HepG2 (cell line): ENCODE measurements at regions not wholly inside any gene's neighbourhood (a gene's known extent, or its start where the extent isn't known, plus 50 kb on each side); places are given as distances from the start of the nearest gene placed in this dataset.

Experiments
- ATAC-seq: fragments of 200-7000 bp; cut with Tn5 transposase; 3 replicates; pipeline ENCODE4 v1.9.1; 2020; ENCODE audit warnings: mild to moderate bottlenecking, moderate library complexity
- BruUV-seq: library from RNA; stranded (reverse); fragments of 400-500 nt; replicated peaks from 2 replicates; lab custom pipeline; 2021; lab: Mats Ljungman, UMichigan
- CTCF ChIA-PET: fragments of 300-600 bp; formaldehyde crosslinking; extraction: SDS; loops from one replicate; lab custom pipeline; 2021; ENCODE audit warnings: low total read pairs, inconsistent platforms, low intra/inter-chr PET ratio; lab: Yijun Ruan, JAX
- POLR2A ChIA-PET: fragments of 350-600 bp; sonication (Branson Sonifier 250); formaldehyde crosslinking; loops from one replicate; lab custom pipeline; 2020; ENCODE audit warnings: antibody characterized with exemption, inconsistent platforms; lab: Yijun Ruan, JAX
- DNase-seq: peaks from one replicate; pipeline ENCODE4 v3.0.0-alpha.2; 2015; ENCODE audit warnings: low spot score
- FAIRE-seq: peaks from 3 replicates; lab custom pipeline; 2011; peaks lifted over from hg19 to GRCh38; lab: Jason Lieb, UNC
- H2AFZ ChIP-seq: one replicate; pipeline ENCODE4 v1.6.1; 2011; ENCODE audit warnings: low read length, inconsistent platforms
- H3K27ac ChIP-seq: fragments of 300-600 bp; 3 replicates; pipeline ENCODE4 v1.8.0; 2011; ENCODE audit warnings: mixed run types, mild to moderate bottlenecking, mixed read lengths, low read length, inconsistent platforms; ENCODE audit not compliant: insufficient read depth; ENCODE audit errors: extremely low read length
- H3K27me3 ChIP-seq, 2 experiments: fragments of 200-600 bp in 1 of 2; 2 replicates in 1 of 2; 3 replicates in 1 of 2; pipeline versions ENCODE4 v1.6.0 to v1.8.0; 2011; ENCODE audit warnings: low read length in 2 of 2, mild to moderate bottlenecking in 2 of 2, moderate library complexity in 2 of 2, inconsistent platforms in 1 of 2; ENCODE audit not compliant: insufficient read depth in 2 of 2, control insufficient read depth in 1 of 2
- H3K36me3 ChIP-seq, 2 experiments: fragments of 200-600 bp in 1 of 2; replicated peaks in 1 of 2; 2 replicates in 1 of 2; 3 replicates in 1 of 2; pipeline versions ENCODE4 v1.5.1 to v1.8.0; 2011; ENCODE audit warnings: low read length in 2 of 2, inconsistent platforms in 1 of 2; ENCODE audit not compliant: insufficient read depth in 2 of 2, control insufficient read depth in 1 of 2
- H3K4me1 ChIP-seq: 2 replicates; pipeline ENCODE4 v1.5.1; 2012; ENCODE audit warnings: low read length, inconsistent platforms; ENCODE audit not compliant: insufficient read depth
- H3K4me2 ChIP-seq: 2 replicates; pipeline ENCODE4 v1.6.0; 2011; ENCODE audit warnings: low read depth, low read length, inconsistent platforms
- H3K4me3 ChIP-seq, 3 experiments: fragments of 200-600 bp in 1 of 3; sonication (generic), shearing (Covaris generic) in 1 of 3; replicated peaks in 1 of 3; 2 replicates each; pipeline ENCODE4 v1.5.1; 2011 to 2016; ENCODE audit warnings: low read length in 3 of 3, inconsistent platforms in 2 of 3, low read depth in 2 of 3, mild to moderate bottlenecking in 2 of 3, control low read depth in 1 of 3, mixed read lengths in 1 of 3; ENCODE audit not compliant: insufficient read depth in 1 of 3
- H3K79me2 ChIP-seq: one replicate; pipeline ENCODE4 v1.6.1; 2011; ENCODE audit warnings: low read length, inconsistent platforms; ENCODE audit not compliant: insufficient read depth
- H3K9ac ChIP-seq: 2 replicates; pipeline ENCODE4 v1.6.0; 2011; ENCODE audit warnings: mild to moderate bottlenecking, low read depth, low read length, inconsistent platforms; ENCODE audit not compliant: insufficient read depth
- H3K9me3 ChIP-seq: 2 replicates; pipeline ENCODE4 v1.5.1; 2012; ENCODE audit warnings: mild to moderate bottlenecking, low read length
- H4K20me1 ChIP-seq: 2 replicates; pipeline ENCODE4 v1.6.0; 2011; ENCODE audit warnings: inconsistent platforms, mild to moderate bottlenecking, low read length, moderate library complexity; ENCODE audit not compliant: insufficient read depth
- ATF4 ChIP-seq, 2 experiments: fragments of 450-650 bp in 1 of 2; sonication (generic) in 1 of 2; formaldehyde crosslinking; IDR thresholded peaks; 2 replicates each; pipeline versions ENCODE4 v1.5.0 to v1.8.0; 2020 to 2022; ENCODE audit warnings: mild to moderate bottlenecking in 1 of 2, missing genetic modification reagents in 1 of 2
- ATF5 ChIP-seq: sonication (generic); formaldehyde crosslinking; IDR thresholded peaks from 2 replicates; pipeline ENCODE4 v1.4.0; 2020; ENCODE audit warnings: mild to moderate bottlenecking, low read depth, missing genetic modification reagents
- EP300 ChIP-seq, 3 experiments: sonication (generic) in 1 of 3; formaldehyde crosslinking in 1 of 3; IDR thresholded peaks; 2 replicates each; pipeline versions ENCODE4 v1.5.1 to v1.6.1; 2011 to 2020; ENCODE audit warnings: low read depth in 2 of 3, low read length in 2 of 3, borderline replicate concordance in 1 of 3, improper control_type of control experiment in 1 of 3, mild to moderate bottlenecking in 1 of 3, missing genetic modification reagents in 1 of 3, moderate library complexity in 1 of 3
- GATA4 ChIP-seq: sonication (generic); IDR thresholded peaks from 2 replicates; pipeline ENCODE4 v1.6.1; 2016; ENCODE audit warnings: antibody characterized with exemption, low read depth, borderline replicate concordance
- HDAC2 ChIP-seq: sonication (generic); formaldehyde crosslinking; IDR thresholded peaks from 2 replicates; pipeline ENCODE4 v1.4.0; 2020; ENCODE audit warnings: missing genetic modification reagents
- NPAS2 ChIP-seq: sonication (generic); formaldehyde crosslinking; IDR thresholded peaks from 2 replicates; pipeline ENCODE4 v1.8.0; 2022; ENCODE audit warnings: mild to moderate bottlenecking, missing genetic modification reagents, borderline replicate concordance
- PAF1 ChIP-seq: IDR thresholded peaks from 2 replicates; pipeline ENCODE4 v1.6.1; 2016; ENCODE audit warnings: missing genetic modification reagents, missing compliant biosample characterization
- PAX8 ChIP-seq: sonication (generic); formaldehyde crosslinking; IDR thresholded peaks from 2 replicates; pipeline ENCODE4 v1.8.0; 2022; ENCODE audit warnings: mild to moderate bottlenecking, missing genetic modification reagents, borderline replicate concordance
- RNF2 ChIP-seq: fragments of 450-650 bp; conservative IDR thresholded peaks from 2 replicates; pipeline ENCODE4 v1.6.1; 2016; ENCODE audit warnings: low read depth
- RORA ChIP-seq: sonication (generic); formaldehyde crosslinking; IDR thresholded peaks from 2 replicates; pipeline ENCODE4 v1.5.0; 2020; ENCODE audit warnings: mild to moderate bottlenecking, missing genetic modification reagents, moderate library complexity
- SOX6 ChIP-seq, 2 experiments: fragments of 450-650 bp in 1 of 2; sonication (generic) in 1 of 2; formaldehyde crosslinking in 1 of 2; IDR thresholded peaks; 2 replicates each; pipeline versions ENCODE4 v1.4.0 to v1.6.1; 2017 to 2020; ENCODE audit warnings: antibody characterized with exemption in 1 of 2, mild to moderate bottlenecking in 1 of 2, missing genetic modification reagents in 1 of 2
- TBL1XR1 ChIP-seq: fragments of 150-350 bp; IDR thresholded peaks from 2 replicates; pipeline ENCODE4 v1.6.1; 2014; ENCODE audit warnings: borderline replicate concordance, low read length; ENCODE audit not compliant: partially characterized antibody
- ZBTB43 ChIP-seq: sonication (generic); formaldehyde crosslinking; conservative IDR thresholded peaks from 2 replicates; pipeline ENCODE4 v1.4.0; 2020; ENCODE audit warnings: missing genetic modification reagents
- ZFP90 ChIP-seq: sonication (generic); formaldehyde crosslinking; IDR thresholded peaks from 2 replicates; pipeline ENCODE4 v1.8.0; 2022; ENCODE audit warnings: missing genetic modification reagents, mild to moderate bottlenecking, inconsistent platforms, borderline replicate concordance
- ZNF160 ChIP-seq: sonication (generic); formaldehyde crosslinking; IDR thresholded peaks from 2 replicates; pipeline ENCODE4 v1.8.0; 2022; ENCODE audit warnings: mild to moderate bottlenecking, inconsistent platforms, missing genetic modification reagents
- ZNF207 ChIP-seq: fragments of 450-650 bp; IDR thresholded peaks from 2 replicates; pipeline ENCODE4 v1.6.1; 2016; ENCODE audit warnings: antibody characterized with exemption, borderline replicate concordance
- ZNF264 ChIP-seq: sonication (generic); formaldehyde crosslinking; IDR thresholded peaks from 2 replicates; pipeline ENCODE4 v1.4.0; 2020; ENCODE audit warnings: missing genetic modification reagents
- WGBS: methylation state at CpG from one replicate; pipeline ENCODE4 v1.1.6; 2017; ENCODE audit warnings: low lambda C conversion rate; 5-methylcytosine and 5-hydroxymethylcytosine counted together
- in situ Hi-C: cut with HindIII; loops from 2 replicates; pipeline ENCODE4 v1.10.0; 2017; ENCODE audit warnings: low pct_unique_long_range_greater_than_20kb; ENCODE audit not compliant: extremely low pct_ligation_motif_present
- intact Hi-C: fragments of 100-400 bp; cut with micrococcal nuclease; formaldehyde crosslinking; loops from one replicate; pipeline ENCODE4 v1.10.0; 2022; ENCODE audit not compliant: unreplicated experiment
- TF ChIP-seq, protein P1 (sequence below): sonication (generic); formaldehyde crosslinking; IDR thresholded peaks from 2 replicates; pipeline ENCODE4 v1.8.1; 2023; ENCODE audit warnings: mild to moderate bottlenecking, inconsistent platforms, moderate library complexity, missing genetic modification reagents, borderline replicate concordance
- TF ChIP-seq, protein P2 (sequence below): sonication (generic); formaldehyde crosslinking; IDR thresholded peaks from 2 replicates; pipeline ENCODE4 v1.4.0; 2020; ENCODE audit warnings: missing genetic modification reagents

DNA sequence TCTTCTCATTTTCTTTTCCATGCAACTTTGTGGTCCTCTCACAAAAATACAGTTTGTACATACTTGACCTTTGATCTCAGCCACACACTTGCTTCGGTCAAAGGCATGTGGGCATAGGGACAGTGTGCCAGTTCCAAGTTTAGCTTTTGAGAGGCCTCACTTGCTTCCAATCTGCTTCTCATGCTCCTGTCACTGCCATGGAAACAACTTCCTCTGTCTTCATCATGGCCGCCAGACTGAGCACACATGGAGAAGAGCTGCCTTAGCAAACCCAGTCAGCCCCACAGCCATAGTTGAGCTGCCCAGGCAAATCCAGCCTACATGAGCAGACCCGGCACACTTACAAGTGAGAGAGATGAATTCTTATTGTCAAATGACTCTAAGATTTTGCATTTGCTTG is 138.2 kb upstream of the TUSC1 start:
- Histone ChIP-seq H3K4me3 (no peak overlapping the region), H3K79me2 (no peaks in the 10 kb centered on the region), H3K4me1 (no peaks in the 10 kb centered on the region), H3K4me2 (no peak overlapping the region), H3K27ac (no peak overlapping the region), H3K36me3 (no peaks in the 10 kb centered on the region), H3K9me3 (peaks cover 30% of the 10 kb centered on the region), H2AFZ (no peak overlapping the region), H4K20me1 (no peaks in the 10 kb centered on the region), H3K27me3 (no peaks in the 10 kb centered on the region), H3K9ac (no peak overlapping the region)
- no TSS peak for BruUV-seq
- intact Hi-C loops, result no loop called here
- POLR2A ChIA-PET, result no interaction called here
- DNase-seq (no peak), FAIRE-seq (no peak), ATAC-seq (no peak)
- CTCF ChIA-PET, result no interaction called here
- in situ Hi-C loops, result no loop called here
- 33% methylated on average over 3 of the region's 3 CpGs for WGBS
- TF ChIP-seq ZBTB43 (CRISPR knock-in tag) (no peak), PAF1 (CRISPR knock-in tag) (no peak), ATF5 (CRISPR knock-in tag) (no peak), HDAC2 (CRISPR knock-in tag) (no peak), ZNF160 (no peak), SOX6 (IDR thresholded peaks at IDR 0.05) (no peak), SOX6 (CRISPR knock-in tag; IDR thresholded peaks at IDR 0.05) (no peak), EP300 (IDR thresholded peaks at IDR 0.05; ENCODE audit: low read depth in 2 of 2, low read length in 2 of 2) (no peak), EP300 (CRISPR knock-in tag; IDR thresholded peaks at IDR 0.05; ENCODE audit: borderline replicate concordance) (no peak), TBL1XR1 (no peak), GATA4 (no peak), NPAS2 (CRISPR knock-in tag) (no peak), PAX8 (CRISPR knock-in tag) (no peak), RNF2 (no peak), ATF4 (CRISPR knock-in tag; IDR thresholded peaks at IDR 0.05) (no peak), RORA (CRISPR knock-in tag) (no peak), ZFP90 (CRISPR knock-in tag) (no peak), ZNF264 (no peak), ZNF207 (no peak)
- TF ChIP-seq, protein P1, sequence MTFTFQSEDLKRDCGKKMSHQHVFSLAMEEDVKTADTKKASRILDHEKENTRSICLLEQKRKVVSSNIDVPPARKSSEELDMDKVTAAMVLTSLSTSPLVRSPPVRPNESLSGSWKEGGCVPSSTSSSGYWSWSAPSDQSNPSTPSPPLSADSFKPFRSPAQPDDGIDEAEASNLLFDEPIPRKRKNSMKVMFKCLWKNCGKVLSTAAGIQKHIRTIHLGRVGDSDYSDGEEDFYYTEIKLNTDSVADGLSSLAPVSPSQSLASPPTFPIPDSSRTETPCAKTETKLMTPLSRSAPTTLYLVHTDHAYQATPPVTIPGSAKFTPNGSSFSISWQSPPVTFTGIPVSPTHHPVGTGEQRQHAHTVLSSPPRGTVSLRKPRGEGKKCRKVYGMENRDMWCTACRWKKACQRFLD, result no peak
- TF ChIP-seq, protein P2, sequence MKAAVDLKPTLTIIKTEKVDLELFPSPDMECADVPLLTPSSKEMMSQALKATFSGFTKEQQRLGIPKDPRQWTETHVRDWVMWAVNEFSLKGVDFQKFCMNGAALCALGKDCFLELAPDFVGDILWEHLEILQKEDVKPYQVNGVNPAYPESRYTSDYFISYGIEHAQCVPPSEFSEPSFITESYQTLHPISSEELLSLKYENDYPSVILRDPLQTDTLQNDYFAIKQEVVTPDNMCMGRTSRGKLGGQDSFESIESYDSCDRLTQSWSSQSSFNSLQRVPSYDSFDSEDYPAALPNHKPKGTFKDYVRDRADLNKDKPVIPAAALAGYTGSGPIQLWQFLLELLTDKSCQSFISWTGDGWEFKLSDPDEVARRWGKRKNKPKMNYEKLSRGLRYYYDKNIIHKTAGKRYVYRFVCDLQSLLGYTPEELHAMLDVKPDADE (CRISPR knock-in tag), result no peak
